Nephron (organoid): ENCODE measurements at regions not wholly inside any gene's neighbourhood (a gene's known extent, or its start where the extent isn't known, plus 50 kb on each side); places are given as distances from the start of the nearest gene placed in this dataset.

ENCODE experiments used
- H3K27ac Mint-ChIP-seq, 3 experiments: 2 replicates each; pipeline ENCODE4 v1.8.0; 2020; ENCODE audit warnings: mixed read lengths in 3 of 3, mild to moderate bottlenecking in 2 of 3, moderate library complexity in 1 of 3
- H3K27me3 Mint-ChIP-seq: 2 replicates; pipeline ENCODE4 v1.8.0; 2021; ENCODE audit warnings: low read depth, mild to moderate bottlenecking, moderate library complexity, mixed read lengths
- H3K36me3 Mint-ChIP-seq: 2 replicates; pipeline ENCODE4 v1.8.0; 2020; ENCODE audit warnings: low read depth, mixed read lengths
- H3K4me1 Mint-ChIP-seq: 2 replicates; pipeline ENCODE4 v1.8.0; 2020; ENCODE audit warnings: mixed read lengths
- H3K4me3 Mint-ChIP-seq, 3 experiments: 2 replicates each; pipeline ENCODE4 v1.8.0; 2020; ENCODE audit warnings: mild to moderate bottlenecking in 3 of 3, mixed read lengths in 3 of 3, moderate library complexity in 2 of 3
- H3K9me3 Mint-ChIP-seq: 2 replicates; pipeline ENCODE4 v1.8.0; 2020; ENCODE audit warnings: mixed read lengths
- TF ChIP-seq, protein P1 (sequence below), 3 experiments: fragments of 200-600 bp; sonication (generic); IDR thresholded peaks; one replicate each; pipeline ENCODE4 v1.5.0; 2021; ENCODE audit warnings: antibody characterized with exemption in 3 of 3; ENCODE audit not compliant: unreplicated experiment in 3 of 3

DNA sequence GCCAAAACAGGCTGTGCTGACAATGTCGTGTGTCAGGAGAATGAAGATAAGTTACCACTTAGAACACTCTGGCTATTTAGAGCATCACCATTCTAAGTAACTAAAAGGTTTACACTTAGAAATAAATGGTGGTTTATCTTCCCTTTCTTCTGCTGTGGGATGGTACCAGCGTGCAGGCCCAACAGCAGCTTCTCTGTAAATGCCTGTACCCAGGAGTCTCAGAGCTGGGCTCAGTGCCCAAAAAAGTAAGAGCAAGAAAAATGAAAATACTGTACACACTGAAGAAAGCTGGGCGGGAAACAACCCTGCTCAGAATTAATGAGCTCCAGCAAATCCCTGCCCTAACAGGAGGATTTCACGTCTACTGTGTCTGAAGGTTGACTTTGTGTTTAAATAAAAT, 206.5 kb downstream of the MFSD1 start:
- TF ChIP-seq, protein P1, sequence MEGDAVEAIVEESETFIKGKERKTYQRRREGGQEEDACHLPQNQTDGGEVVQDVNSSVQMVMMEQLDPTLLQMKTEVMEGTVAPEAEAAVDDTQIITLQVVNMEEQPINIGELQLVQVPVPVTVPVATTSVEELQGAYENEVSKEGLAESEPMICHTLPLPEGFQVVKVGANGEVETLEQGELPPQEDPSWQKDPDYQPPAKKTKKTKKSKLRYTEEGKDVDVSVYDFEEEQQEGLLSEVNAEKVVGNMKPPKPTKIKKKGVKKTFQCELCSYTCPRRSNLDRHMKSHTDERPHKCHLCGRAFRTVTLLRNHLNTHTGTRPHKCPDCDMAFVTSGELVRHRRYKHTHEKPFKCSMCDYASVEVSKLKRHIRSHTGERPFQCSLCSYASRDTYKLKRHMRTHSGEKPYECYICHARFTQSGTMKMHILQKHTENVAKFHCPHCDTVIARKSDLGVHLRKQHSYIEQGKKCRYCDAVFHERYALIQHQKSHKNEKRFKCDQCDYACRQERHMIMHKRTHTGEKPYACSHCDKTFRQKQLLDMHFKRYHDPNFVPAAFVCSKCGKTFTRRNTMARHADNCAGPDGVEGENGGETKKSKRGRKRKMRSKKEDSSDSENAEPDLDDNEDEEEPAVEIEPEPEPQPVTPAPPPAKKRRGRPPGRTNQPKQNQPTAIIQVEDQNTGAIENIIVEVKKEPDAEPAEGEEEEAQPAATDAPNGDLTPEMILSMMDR (IDR thresholded peaks at IDR 0.05; ENCODE audit: unreplicated experiment in 3 of 3), result no peak
- Mint-ChIP-seq H3K27me3 (peaks cover 7% of the 10 kb centered on the region), H3K36me3 (no peaks in the 10 kb centered on the region), H3K4me1 (no peaks in the 10 kb centered on the region), H3K4me3 (no peak overlapping the region), H3K27ac (no peak overlapping the region), H3K9me3 (no peaks in the 10 kb centered on the region)

DNA sequence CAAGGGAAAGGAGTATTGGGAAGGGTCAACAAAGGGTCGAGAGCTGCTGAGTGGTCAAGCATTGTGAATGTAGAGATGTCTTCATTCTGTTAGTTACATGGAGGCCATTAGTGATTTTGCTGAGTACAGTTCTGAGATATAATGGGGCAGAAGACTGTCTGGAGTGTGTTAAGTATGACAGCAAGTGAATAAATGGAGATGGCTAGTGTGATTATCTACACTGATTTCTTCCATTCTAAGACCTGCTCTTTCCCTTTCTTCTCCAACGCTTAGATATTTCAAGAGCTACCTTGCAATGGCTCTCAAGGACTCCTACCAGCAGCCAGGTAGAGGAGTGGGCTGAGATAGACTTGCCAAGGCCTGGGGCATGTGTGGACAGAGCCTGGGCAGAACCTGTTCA, 216.5 kb downstream of the MFSD1 start:
- no peak overlapping the region for H3K27ac Mint-ChIP-seq
- H3K4me3 Mint-ChIP-seq, result no peak overlapping the region
- H3K27me3 Mint-ChIP-seq, result no peaks in the 10 kb centered on the region
- TF ChIP-seq, protein P1 (IDR thresholded peaks at IDR 0.05; ENCODE audit: unreplicated experiment in 3 of 3), result no peak
- H3K4me1 Mint-ChIP-seq, result no peaks in the 10 kb centered on the region
- no peaks in the 10 kb centered on the region for H3K36me3 Mint-ChIP-seq
- H3K9me3 Mint-ChIP-seq, result peaks cover 10% of the 10 kb centered on the region

DNA sequence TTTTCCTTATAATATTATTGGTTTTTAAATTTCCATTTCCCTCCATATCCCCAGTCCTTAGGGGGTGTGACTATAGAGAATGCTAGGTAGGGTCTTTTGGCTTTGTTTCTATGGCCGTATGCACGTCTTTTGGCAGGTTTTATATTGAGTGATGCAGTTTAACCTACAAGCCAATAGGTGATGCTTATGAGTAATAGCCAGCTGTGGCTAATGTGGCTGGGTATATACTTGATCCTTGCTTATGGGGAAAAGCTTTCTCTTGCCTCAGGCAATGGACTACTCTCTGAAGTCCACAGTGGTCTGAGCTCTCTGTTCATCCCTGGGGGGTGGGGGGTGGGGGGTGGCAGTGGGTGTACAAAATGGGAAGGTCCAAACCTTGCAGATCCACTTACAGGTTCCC, 223.9 kb downstream of the MFSD1 start:
- Mint-ChIP-seq H3K36me3 (peaks cover 4% of the 10 kb centered on the region), H3K4me3 (no peak overlapping the region), H3K9me3 (no peaks in the 10 kb centered on the region), H3K27ac (no peak overlapping the region), H3K27me3 (no peaks in the 10 kb centered on the region), H3K4me1 (no peaks in the 10 kb centered on the region)
- TF ChIP-seq, protein P1 (IDR thresholded peaks at IDR 0.05; ENCODE audit: unreplicated experiment in 3 of 3), result no peak

DNA sequence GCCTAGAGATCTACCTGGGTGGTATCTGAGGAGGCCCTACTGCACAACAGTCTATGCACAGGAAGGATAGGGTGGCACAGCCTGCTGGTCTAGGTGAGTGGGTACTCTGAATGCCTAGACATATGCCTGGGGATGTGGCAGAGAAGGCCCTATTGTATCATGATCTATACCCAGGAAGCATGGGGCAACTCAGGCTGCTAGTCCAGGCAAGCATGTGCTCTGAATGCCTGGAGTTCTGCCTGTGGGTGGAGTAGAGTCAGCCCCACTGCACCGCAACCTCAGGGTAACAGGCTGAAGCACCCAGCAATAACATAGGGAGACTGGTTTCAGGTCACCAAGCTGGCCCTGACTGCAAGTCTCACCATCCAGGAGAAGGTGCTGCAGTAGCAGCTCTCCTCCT, 224.7 kb downstream of the MFSD1 start:
- Mint-ChIP-seq H3K27me3 (no peaks in the 10 kb centered on the region), H3K9me3 (no peaks in the 10 kb centered on the region), H3K4me1 (no peaks in the 10 kb centered on the region), H3K27ac (peak overlapping the region in 1 of 3 experiments; percentile 90), H3K36me3 (peaks cover 4% of the 10 kb centered on the region), H3K4me3 (no peak overlapping the region)
- TF ChIP-seq, protein P1 (IDR thresholded peaks at IDR 0.05; ENCODE audit: unreplicated experiment in 3 of 3), result no peak

DNA sequence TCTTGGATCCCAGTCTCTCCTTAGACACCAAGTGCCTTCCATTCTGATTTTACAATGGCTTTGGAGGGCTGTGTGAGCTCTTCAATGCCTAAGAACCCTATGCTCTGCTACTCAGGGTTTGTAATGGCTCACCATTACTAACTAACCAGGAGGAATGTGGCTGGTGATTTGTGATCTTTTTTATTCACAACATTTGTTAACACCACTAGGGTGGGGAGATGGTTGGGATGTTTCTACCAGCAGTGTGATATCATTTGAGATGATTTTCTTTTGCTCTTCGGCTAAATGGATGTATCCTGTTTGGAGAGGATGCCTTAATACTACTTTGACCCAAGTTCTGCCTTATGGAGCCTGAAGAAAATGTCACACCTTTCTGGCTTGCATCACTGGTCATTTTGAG, 226.9 kb downstream of the MFSD1 start:
- TF ChIP-seq, protein P1 (IDR thresholded peaks at IDR 0.05; ENCODE audit: unreplicated experiment in 3 of 3), result no peak
- Mint-ChIP-seq H3K36me3 (peaks cover 4% of the 10 kb centered on the region), H3K4me3 (no peak overlapping the region), H3K4me1 (no peaks in the 10 kb centered on the region), H3K9me3 (no peaks in the 10 kb centered on the region), H3K27ac (no peak overlapping the region), H3K27me3 (no peaks in the 10 kb centered on the region)

DNA sequence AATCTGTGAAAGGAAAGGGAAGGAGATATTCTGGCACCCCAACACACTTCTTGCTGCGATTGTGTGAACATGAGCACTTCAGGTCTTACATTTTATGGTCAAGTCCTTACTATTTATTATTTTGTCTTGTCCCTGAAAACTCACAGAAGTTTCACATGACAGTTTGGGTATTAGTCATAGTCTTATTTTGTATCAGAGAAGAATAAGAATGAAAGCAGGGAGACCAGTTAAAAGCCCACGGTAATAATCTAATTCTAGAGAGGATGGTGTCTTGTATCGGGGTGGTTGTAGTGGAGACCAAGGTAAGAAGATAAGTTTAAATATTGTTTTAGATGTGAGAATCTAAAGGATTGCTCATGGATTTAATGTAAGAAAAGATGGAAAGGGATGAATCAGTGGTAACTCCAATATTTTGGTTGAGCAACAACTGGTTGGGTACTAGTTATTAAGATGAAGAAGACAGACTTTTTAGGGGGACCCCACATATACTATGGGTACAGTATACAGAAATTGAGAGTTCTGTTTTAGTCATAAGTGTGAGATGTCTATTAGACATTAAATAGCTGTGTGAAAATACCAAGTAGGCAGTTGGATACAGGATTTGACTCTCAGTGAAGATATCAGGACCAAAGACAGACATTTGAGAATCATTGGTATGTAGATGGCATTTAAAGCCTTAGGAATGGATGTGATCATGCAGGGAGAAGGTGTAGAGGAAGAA, 227.6 kb downstream of the MFSD1 start:
- TF ChIP-seq, protein P1 (IDR thresholded peaks at IDR 0.05; ENCODE audit: unreplicated experiment in 3 of 3), result no peak
- no peaks in the 10 kb centered on the region for H3K4me1 Mint-ChIP-seq
- H3K4me3 Mint-ChIP-seq, result no peak overlapping the region

More for the DNA sequence above, 227.6 kb downstream of the MFSD1 start:
- no peak overlapping the region for H3K27ac Mint-ChIP-seq
- H3K27me3 Mint-ChIP-seq, result no peaks in the 10 kb centered on the region
- no peaks in the 10 kb centered on the region for H3K9me3 Mint-ChIP-seq
- H3K36me3 Mint-ChIP-seq, result peaks cover 4% of the 10 kb centered on the region
